ENCODE measurements at regions not wholly inside any gene's neighbourhood (a gene's known extent, or its start where the extent isn't known, plus 50 kb on each side); places are given as distances from the start of the nearest gene placed in this dataset.

DNA sequence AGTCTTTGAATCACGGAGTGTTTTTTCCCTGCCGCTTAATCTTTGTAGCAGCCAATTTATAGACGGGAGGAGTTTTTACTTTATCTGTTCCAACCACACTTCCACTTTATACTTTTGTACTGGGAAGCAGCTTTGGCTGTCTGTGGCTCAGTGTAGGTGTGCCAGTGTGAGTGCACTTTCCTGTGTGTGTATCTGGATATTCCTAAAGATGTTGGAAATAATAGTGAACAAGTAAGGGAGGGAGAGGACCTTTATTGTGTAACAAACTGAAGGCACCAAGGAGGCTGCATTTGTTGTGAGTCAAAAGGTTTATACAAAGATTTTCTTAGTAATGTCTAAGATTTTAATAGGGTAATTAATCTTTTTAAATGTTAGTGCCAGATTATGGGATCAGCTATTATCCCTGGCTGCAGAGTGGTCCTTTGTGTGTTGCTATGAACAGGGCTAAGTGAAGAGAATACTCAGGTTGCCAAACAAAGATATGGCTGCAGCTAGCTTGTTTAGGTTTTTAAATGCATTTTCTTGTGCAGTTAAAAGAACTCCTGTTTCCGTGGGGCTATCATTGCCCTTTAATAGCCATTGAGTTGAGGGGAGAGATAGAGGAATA lies 226.3 kb downstream of the RNF144B start:
- no peaks in the 10 kb centered on the region for H3K36me3 ChIP-seq (ENCODE audit: control insufficient read depth, insufficient read depth, low read length)
- H4K91ac ChIP-seq (ENCODE audit: insufficient read depth, low read depth, low read length), result no peak overlapping the region
- no peak overlapping the region for H3K4me2 ChIP-seq (ENCODE audit: low read depth, low read length)
- H4K5ac ChIP-seq (ENCODE audit: low read depth, low read length), result no peak overlapping the region
- H4K8ac ChIP-seq (ENCODE audit: low read depth in 2 of 2, low read length in 2 of 2), result no peak overlapping the region
- H2AK9ac ChIP-seq (replicated peaks; ENCODE audit: low read depth, low read length, poor library complexity), result no peak overlapping the region
- no peak overlapping the region for H2AFZ ChIP-seq (replicated peaks; ENCODE audit: low read length, poor library complexity)
- POLR2A ChIA-PET (ENCODE audit: unreplicated experiment), result no interaction called here
- DNase-seq, result no peak
- WGBS, 2 experiments (ENCODE audit: extremely low coverage in 2 of 2, insufficient read length in 1 of 2), result no CpG with 5 or more reads among the region's 4 CpGs
- no peaks in the 10 kb centered on the region for H3K9me1 ChIP-seq (ENCODE audit: insufficient read depth, low read length)
- H3K23ac ChIP-seq (ENCODE audit: low read depth, low read length), result no peak overlapping the region
- BruUV-seq (replicated peaks), result no TSS peak
- no peak overlapping the region for H3K4ac ChIP-seq (ENCODE audit: low read depth, low read length)
- H2BK5ac ChIP-seq (ENCODE audit: low read depth, low read length, poor library complexity, severe bottlenecking), result no peak overlapping the region
- no peak overlapping the region for H3K9ac ChIP-seq (ENCODE audit: low read depth, low read length)
- H3K27me3 ChIP-seq (ENCODE audit: control insufficient read depth, insufficient read depth, low read length), result no peaks in the 10 kb centered on the region
- no peak overlapping the region for H3K4me3 ChIP-seq (ENCODE audit: insufficient read depth, low read depth, low read length)
- intact Hi-C loops (cut with micrococcal nuclease), result no loop called here
- no peaks in the 10 kb centered on the region for H3K4me1 ChIP-seq (ENCODE audit: control insufficient read depth, insufficient read depth, low read length)
- TF ChIP-seq, protein P1, sequence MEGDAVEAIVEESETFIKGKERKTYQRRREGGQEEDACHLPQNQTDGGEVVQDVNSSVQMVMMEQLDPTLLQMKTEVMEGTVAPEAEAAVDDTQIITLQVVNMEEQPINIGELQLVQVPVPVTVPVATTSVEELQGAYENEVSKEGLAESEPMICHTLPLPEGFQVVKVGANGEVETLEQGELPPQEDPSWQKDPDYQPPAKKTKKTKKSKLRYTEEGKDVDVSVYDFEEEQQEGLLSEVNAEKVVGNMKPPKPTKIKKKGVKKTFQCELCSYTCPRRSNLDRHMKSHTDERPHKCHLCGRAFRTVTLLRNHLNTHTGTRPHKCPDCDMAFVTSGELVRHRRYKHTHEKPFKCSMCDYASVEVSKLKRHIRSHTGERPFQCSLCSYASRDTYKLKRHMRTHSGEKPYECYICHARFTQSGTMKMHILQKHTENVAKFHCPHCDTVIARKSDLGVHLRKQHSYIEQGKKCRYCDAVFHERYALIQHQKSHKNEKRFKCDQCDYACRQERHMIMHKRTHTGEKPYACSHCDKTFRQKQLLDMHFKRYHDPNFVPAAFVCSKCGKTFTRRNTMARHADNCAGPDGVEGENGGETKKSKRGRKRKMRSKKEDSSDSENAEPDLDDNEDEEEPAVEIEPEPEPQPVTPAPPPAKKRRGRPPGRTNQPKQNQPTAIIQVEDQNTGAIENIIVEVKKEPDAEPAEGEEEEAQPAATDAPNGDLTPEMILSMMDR (conservative IDR thresholded peaks at IDR 0.05; ENCODE audit: low read depth, low read length), result no peak
- TF ChIP-seq SMC3 (IDR thresholded peaks at IDR 0.05; ENCODE audit: low read depth, low read length) (no peak), MAZ (IDR thresholded peaks at IDR 0.05; ENCODE audit: borderline replicate concordance, low read depth, low read length) (no peak), MAFK (IDR thresholded peaks at IDR 0.05; ENCODE audit: low read depth, low read length) (no peak), CHD1 (IDR thresholded peaks at IDR 0.05; ENCODE audit: low read depth, low read length) (no peak), BHLHE40 (IDR thresholded peaks at IDR 0.05; ENCODE audit: low read depth, low read length) (no peak), MXI1 (IDR thresholded peaks at IDR 0.05; ENCODE audit: borderline replicate concordance, low read depth, low read length) (no peak)
- TF ChIP-seq, protein P2, sequence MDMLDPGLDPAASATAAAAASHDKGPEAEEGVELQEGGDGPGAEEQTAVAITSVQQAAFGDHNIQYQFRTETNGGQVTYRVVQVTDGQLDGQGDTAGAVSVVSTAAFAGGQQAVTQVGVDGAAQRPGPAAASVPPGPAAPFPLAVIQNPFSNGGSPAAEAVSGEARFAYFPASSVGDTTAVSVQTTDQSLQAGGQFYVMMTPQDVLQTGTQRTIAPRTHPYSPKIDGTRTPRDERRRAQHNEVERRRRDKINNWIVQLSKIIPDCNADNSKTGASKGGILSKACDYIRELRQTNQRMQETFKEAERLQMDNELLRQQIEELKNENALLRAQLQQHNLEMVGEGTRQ (IDR thresholded peaks at IDR 0.05; ENCODE audit: low read depth, low read length), result no peak
- H4K20me1 ChIP-seq (ENCODE audit: insufficient read depth, low read length), result no peaks in the 10 kb centered on the region
- no peaks in the 10 kb centered on the region for H3K9me3 ChIP-seq (ENCODE audit: control insufficient read depth, insufficient read depth, low read length)
- no peak overlapping the region for H3K56ac ChIP-seq (ENCODE audit: extremely low read depth, insufficient read depth, low read length)
- H3K79me1 ChIP-seq (ENCODE audit: low read depth in 1 of 2, low read length in 2 of 2), result no peaks in the 10 kb centered on the region
- H2BK15ac ChIP-seq (ENCODE audit: low read depth, low read length), result no peak overlapping the region
- no peak overlapping the region for H3K27ac ChIP-seq (ENCODE audit: insufficient read depth, low read length)
- no peak overlapping the region for H2BK20ac ChIP-seq (ENCODE audit: low read depth, low read length)
- H2BK120ac ChIP-seq (ENCODE audit: low read depth, low read length), result no peak overlapping the region
- no peak overlapping the region for H3K14ac ChIP-seq (replicated peaks; ENCODE audit: low read depth, low read length)
- H2AK5ac ChIP-seq (ENCODE audit: low read depth, low read length), result no peak overlapping the region
- CTCF ChIA-PET, result no interaction called here
- dilution Hi-C loops (cut with HindIII; ENCODE audit: low sequenced_read_pairs, unreplicated experiment), result no loop called here
- ATAC-seq (ENCODE audit: low read depth), result no peak
- no peak overlapping the region for H3K18ac ChIP-seq (ENCODE audit: low read depth, low read length)
- in situ Hi-C loops (cut with MboI; ENCODE audit: low sequenced_read_pairs), result no loop called here

Data from IMR-90 (cell line).